DOHH2 (cell line): ENCODE measurements at regions not wholly inside any gene's neighbourhood (a gene's known extent, or its start where the extent isn't known, plus 50 kb on each side); places are given as distances from the start of the nearest gene placed in this dataset.

Experiments used
- H3F3A ChIP-seq: fragments of 200-600 bp; sonication (generic), shearing (Covaris generic); 2 replicates; pipeline ENCODE4 v1.6.0; 2016; ENCODE audit warnings: antibody characterized with exemption, mild to moderate bottlenecking; ENCODE audit not compliant: control insufficient read depth, insufficient read depth
- H3K27ac ChIP-seq: fragments of 200-600 bp; sonication (generic); 2 replicates; pipeline ENCODE4 v1.5.1; 2014; ENCODE audit warnings: low read depth, mild to moderate bottlenecking, low read length, moderate library complexity
- H3K27me3 ChIP-seq: fragments of 200-600 bp; sonication (generic); 2 replicates; pipeline ENCODE4 v1.6.1; 2014; ENCODE audit warnings: mild to moderate bottlenecking, low read length, mixed read lengths; ENCODE audit not compliant: control insufficient read depth
- H3K36me3 ChIP-seq: fragments of 200-600 bp; sonication (generic); 2 replicates; pipeline ENCODE4 v1.6.1; 2014; ENCODE audit warnings: mild to moderate bottlenecking, low read length, moderate library complexity, mixed read lengths; ENCODE audit not compliant: control insufficient read depth
- H3K4me1 ChIP-seq: fragments of 200-600 bp; sonication (generic); 2 replicates; pipeline ENCODE4 v1.6.1; 2014; ENCODE audit warnings: mild to moderate bottlenecking, low read length, mixed read lengths; ENCODE audit not compliant: control insufficient read depth
- H3K4me2 ChIP-seq: fragments of 200-600 bp; sonication (generic); 2 replicates; pipeline ENCODE4 v1.6.0; 2014; ENCODE audit warnings: mild to moderate bottlenecking, low read length, moderate library complexity
- H3K4me3 ChIP-seq: fragments of 200-600 bp; sonication (generic); 2 replicates; pipeline ENCODE4 v1.5.1; 2014; ENCODE audit warnings: mild to moderate bottlenecking, low read length, mixed read lengths
- H3K79me2 ChIP-seq: fragments of 200-600 bp; sonication (generic); 2 replicates; pipeline ENCODE4 v1.6.1; 2014; ENCODE audit warnings: mild to moderate bottlenecking, low read length, mixed read lengths; ENCODE audit not compliant: control insufficient read depth
- H3K9me2 ChIP-seq: fragments of 200-600 bp; sonication (generic); replicated peaks from 2 replicates; pipeline ENCODE4 v1.6.1; 2014; ENCODE audit warnings: mild to moderate bottlenecking, low read length, mixed read lengths; ENCODE audit not compliant: control insufficient read depth
- H3K9me3 ChIP-seq: fragments of 200-600 bp; sonication (generic); 2 replicates; pipeline ENCODE4 v1.6.1; 2014; ENCODE audit warnings: antibody characterized with exemption, low read length, mixed read lengths; ENCODE audit not compliant: control insufficient read depth, insufficient read depth
- H4K20me1 ChIP-seq: fragments of 200-600 bp; sonication (generic); 2 replicates; pipeline ENCODE4 v1.6.0; 2014; ENCODE audit warnings: low read depth, mild to moderate bottlenecking, antibody characterized with exemption, low read length, moderate library complexity; ENCODE audit not compliant: control insufficient read depth, insufficient read depth
- EZH2phosphoT487 ChIP-seq: fragments of 200-600 bp; sonication (generic); IDR thresholded peaks from 2 replicates; pipeline ENCODE4 v1.6.1; 2017; ENCODE audit warnings: borderline replicate concordance, mild to moderate bottlenecking, antibody characterized with exemption, low read length, moderate library complexity, mixed read lengths
- TF ChIP-seq, protein P1 (sequence below): fragments of 200-600 bp; sonication (generic); IDR thresholded peaks from one replicate; pipeline ENCODE4 v1.5.1; 2014; ENCODE audit warnings: antibody characterized with exemption, mild to moderate bottlenecking, low read depth, low read length; ENCODE audit not compliant: poor library complexity, severe bottlenecking

DNA sequence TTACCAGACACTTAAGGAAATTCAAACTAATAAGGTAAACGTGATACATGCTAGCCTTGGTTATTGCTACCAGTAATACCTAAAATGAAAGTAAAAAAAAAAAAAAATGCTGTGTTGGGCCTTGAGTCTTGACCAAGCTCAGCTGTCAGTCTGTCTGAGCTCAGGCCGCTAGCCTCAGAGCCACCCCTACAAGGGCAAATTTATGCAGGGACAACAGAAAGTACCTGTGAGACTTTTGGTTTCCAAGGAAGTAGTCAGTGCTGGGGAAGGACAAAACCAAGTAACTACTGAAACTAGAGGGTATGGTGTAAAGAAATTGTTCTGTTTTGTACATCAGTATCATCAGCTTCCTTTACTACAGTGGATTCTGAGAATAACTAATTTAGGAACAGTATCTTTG, 134.3 kb upstream of the SLITRK5 start:
- Histone ChIP-seq H3K27ac (no peak overlapping the region), H3F3A (no peaks in the 10 kb centered on the region), H3K27me3 (no peaks in the 10 kb centered on the region), H3K79me2 (no peaks in the 10 kb centered on the region), H3K4me2 (no peak overlapping the region), H3K4me1 (no peaks in the 10 kb centered on the region), H3K36me3 (no peaks in the 10 kb centered on the region), H3K4me3 (no peak overlapping the region), H3K9me3 (no peaks in the 10 kb centered on the region), H4K20me1 (no peaks in the 10 kb centered on the region), H3K9me2 (no peaks in the 10 kb centered on the region)
- TF ChIP-seq, protein P1, sequence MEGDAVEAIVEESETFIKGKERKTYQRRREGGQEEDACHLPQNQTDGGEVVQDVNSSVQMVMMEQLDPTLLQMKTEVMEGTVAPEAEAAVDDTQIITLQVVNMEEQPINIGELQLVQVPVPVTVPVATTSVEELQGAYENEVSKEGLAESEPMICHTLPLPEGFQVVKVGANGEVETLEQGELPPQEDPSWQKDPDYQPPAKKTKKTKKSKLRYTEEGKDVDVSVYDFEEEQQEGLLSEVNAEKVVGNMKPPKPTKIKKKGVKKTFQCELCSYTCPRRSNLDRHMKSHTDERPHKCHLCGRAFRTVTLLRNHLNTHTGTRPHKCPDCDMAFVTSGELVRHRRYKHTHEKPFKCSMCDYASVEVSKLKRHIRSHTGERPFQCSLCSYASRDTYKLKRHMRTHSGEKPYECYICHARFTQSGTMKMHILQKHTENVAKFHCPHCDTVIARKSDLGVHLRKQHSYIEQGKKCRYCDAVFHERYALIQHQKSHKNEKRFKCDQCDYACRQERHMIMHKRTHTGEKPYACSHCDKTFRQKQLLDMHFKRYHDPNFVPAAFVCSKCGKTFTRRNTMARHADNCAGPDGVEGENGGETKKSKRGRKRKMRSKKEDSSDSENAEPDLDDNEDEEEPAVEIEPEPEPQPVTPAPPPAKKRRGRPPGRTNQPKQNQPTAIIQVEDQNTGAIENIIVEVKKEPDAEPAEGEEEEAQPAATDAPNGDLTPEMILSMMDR: no peak
- TF ChIP-seq EZH2phosphoT487: no peak

DNA sequence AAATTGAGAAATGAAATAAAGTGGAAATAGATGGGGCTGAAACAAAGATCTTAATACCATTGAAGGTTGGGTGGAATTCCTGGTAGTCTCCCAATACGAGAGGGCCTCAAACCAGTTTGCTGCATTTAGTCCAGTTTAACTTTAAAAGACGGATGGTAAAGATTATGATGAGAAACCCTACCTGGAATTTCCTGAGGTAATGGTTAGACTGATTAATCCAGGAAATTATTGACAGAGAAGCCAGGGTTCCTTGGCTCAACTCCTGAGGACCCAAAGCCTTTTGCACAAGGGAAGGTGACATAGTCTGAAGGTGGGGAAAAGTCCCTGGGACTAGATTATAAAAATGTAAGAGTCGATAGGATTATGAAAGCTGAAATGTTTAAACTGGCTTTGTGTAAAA, 133.2 kb upstream of the SLITRK5 start:
- TF ChIP-seq EZH2phosphoT487: no peak
- TF ChIP-seq, protein P1: no peak
- no peak overlapping the region for H3K4me2 ChIP-seq
- H3F3A ChIP-seq: no peaks in the 10 kb centered on the region
- H4K20me1 ChIP-seq: no peaks in the 10 kb centered on the region
- no peaks in the 10 kb centered on the region for H3K9me3 ChIP-seq
- no peaks in the 10 kb centered on the region for H3K27me3 ChIP-seq
- no peaks in the 10 kb centered on the region for H3K4me1 ChIP-seq
- H3K4me3 ChIP-seq: no peak overlapping the region
- no peaks in the 10 kb centered on the region for H3K79me2 ChIP-seq
- H3K36me3 ChIP-seq: no peaks in the 10 kb centered on the region
- H3K9me2 ChIP-seq: no peaks in the 10 kb centered on the region
- H3K27ac ChIP-seq: no peak overlapping the region

DNA sequence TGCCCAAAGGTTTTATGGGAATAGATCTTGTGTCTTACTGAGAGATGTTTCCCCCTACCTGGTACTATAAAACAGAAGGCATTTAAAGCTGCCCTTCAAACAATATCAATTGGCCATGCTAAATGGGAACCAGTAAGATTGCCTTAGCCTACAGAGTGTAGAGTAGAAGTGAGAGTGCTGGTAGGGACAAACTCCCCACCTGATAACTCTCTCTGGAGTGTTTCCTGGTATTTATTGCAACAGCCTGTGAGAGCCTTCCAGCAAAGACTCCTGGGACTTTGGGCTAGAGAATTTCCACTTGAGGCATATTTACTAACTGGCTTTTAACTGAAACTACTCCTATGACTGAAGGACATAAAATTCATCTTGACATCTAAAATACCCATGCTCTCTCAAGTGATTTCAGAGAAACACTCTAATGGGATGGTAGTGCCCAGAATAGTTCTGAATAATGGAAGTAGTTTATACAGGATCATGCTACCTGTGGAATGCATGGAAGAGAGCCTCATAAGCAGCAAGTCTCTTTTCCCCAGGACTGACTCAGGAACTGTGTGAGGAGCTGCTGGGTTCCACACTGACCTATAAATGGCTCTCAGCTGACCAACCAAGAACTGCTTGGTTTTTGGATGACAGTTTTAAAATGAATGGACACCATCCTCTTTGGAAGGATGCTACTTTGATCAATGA, 132.7 kb upstream of the SLITRK5 start:
- H3K9me2 ChIP-seq: no peaks in the 10 kb centered on the region
- H3K4me3 ChIP-seq: no peak overlapping the region
- no peaks in the 10 kb centered on the region for H4K20me1 ChIP-seq
- H3K9me3 ChIP-seq: no peaks in the 10 kb centered on the region
- TF ChIP-seq, protein P1: no peak
- no peak for TF ChIP-seq EZH2phosphoT487
- no peaks in the 10 kb centered on the region for H3K79me2 ChIP-seq
- H3F3A ChIP-seq: no peaks in the 10 kb centered on the region
- H3K36me3 ChIP-seq: no peaks in the 10 kb centered on the region
- H3K4me1 ChIP-seq: no peaks in the 10 kb centered on the region
- no peak overlapping the region for H3K27ac ChIP-seq
- no peak overlapping the region for H3K4me2 ChIP-seq
- H3K27me3 ChIP-seq: no peaks in the 10 kb centered on the region
